ENCODE measurements at regions not wholly inside any gene's neighbourhood (a gene's known extent, or its start where the extent isn't known, plus 50 kb on each side); places are given as distances from the start of the nearest gene placed in this dataset.
A peak's percentile ranks its signal among the peaks of the same experiment; 100 is the strongest.

DNA sequence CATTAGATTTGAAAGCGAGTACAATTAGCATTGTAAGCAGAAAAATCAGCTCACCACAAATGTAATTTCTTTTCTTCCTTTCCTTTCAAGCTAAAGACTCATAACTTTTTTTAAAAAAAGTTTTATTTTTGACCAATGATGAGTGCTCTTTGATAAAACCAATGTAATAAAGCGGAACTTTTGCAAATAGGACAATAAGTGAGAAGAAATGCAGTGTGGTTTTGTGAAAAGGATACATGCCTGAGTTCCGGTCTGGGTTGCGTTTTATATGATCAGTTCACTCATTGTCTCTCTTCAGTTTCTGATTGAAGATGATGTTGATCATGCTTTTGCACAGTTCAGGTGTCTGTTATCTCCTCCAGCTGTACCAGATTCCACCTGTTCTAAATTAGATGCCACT is 274.4 kb downstream of the KLF12 start:
- no peak for DNase-seq (ENCODE audit: low read depth, low spot score)
- in situ Hi-C loops (cut with HindIII; ENCODE audit: low pct_unique_long_range_greater_than_20kb, low sequenced_read_pairs), result no loop called here

DNA sequence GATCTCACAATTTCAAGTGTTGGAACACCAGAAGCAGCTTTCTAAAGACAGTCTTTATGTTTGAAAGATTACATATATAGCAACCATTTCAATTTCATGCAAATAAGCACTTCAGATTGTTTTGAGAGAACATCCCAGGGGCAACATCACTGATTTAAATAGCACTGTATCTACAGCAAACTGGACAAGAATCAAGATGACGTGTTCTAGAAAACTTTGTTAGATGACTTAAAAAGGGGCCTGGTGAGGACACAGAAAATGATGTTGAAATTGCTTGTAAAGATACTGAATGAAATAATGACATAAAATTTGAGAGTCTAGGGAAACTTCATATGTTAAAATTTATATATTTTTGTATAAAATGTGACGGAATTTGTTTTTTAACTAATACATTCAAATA is 277.1 kb downstream of the KLF12 start:
- no peak for DNase-seq (ENCODE audit: low read depth, low spot score)
- in situ Hi-C loops (cut with HindIII; ENCODE audit: low pct_unique_long_range_greater_than_20kb, low sequenced_read_pairs), result no loop called here

DNA sequence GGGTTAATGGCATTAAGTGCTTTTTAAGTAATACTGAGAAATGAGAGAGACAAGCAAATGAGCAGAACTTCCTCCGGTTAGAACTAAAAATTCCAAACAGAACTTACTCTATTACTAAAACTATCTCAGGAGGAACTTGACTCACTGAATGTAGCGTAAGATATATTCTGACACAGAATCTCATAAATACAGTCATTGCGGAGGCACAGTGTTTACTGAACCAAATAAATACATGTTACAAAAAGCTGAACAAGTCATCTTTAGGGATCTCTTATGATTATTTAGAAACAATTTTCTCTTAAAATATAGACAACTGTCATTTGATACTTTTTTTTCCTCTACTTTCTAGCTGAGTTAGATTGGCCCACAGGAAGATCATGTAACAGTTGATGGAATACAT is 283.1 kb downstream of the KLF12 start:
- DNase-seq (ENCODE audit: low read depth, low spot score), result no peak
- in situ Hi-C loops (cut with HindIII; ENCODE audit: low pct_unique_long_range_greater_than_20kb, low sequenced_read_pairs), result no loop called here

- peak; percentile 20 for DNase-seq (ENCODE audit: low read depth, low spot score)
- in situ Hi-C loops (cut with HindIII; ENCODE audit: low pct_unique_long_range_greater_than_20kb, low sequenced_read_pairs), result no loop called here
These were observed 283.9 kb downstream of the KLF12 start for GRCh38 chr13:73850104-73850873.

- in situ Hi-C loops (cut with HindIII; ENCODE audit: low pct_unique_long_range_greater_than_20kb, low sequenced_read_pairs), result no loop called here
- peak; percentile 80 for DNase-seq (ENCODE audit: low read depth, low spot score)
These were observed 284.9 kb downstream of the KLF12 start for GRCh38 chr13:73849292-73849691.

- in situ Hi-C loops (cut with HindIII; ENCODE audit: low pct_unique_long_range_greater_than_20kb, low sequenced_read_pairs), result no loop called here
- no peak for DNase-seq (ENCODE audit: low read depth, low spot score)
These were observed 289.2 kb downstream of the KLF12 start for GRCh38 chr13:73844986-73845385.

DNA sequence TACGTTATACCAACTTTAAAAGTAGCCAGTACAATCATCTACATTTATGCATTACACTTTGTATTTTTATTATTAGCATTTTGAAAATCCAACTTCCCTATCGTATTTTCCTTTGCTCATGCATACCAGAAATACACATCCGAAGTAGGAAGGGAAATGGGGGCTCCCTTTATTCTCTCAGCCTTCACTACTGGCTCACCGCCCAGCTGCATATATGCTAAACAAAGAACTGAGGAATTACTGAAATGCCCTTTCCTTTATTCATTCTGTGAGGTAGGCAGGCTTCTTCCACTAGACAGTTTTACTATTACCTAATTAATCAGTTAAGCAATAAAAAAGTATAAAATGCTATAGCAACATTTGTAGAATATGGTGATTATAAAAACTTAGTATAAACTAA is 291.6 kb downstream of the KLF12 start:
- in situ Hi-C loops (cut with HindIII; ENCODE audit: low pct_unique_long_range_greater_than_20kb, low sequenced_read_pairs), result no loop called here
- no peak for DNase-seq (ENCODE audit: low read depth, low spot score)

DNA sequence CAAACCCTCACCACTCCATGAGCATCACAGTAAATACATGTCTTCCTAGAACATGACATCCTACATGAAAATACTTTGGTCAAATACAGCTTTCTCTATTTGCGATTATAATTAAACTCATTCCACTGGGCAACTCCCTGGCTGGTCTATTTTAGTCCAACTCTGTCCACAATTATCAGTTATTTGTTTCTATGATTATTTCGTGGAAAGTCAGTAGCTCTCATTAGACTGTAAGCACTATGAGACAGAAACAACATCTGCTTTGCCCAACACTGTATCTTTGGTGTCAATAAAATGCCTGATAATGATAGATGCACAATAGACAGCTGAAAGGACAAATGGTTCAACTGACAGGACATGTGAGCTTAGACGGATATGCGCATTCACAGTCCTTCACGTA is 292.0 kb downstream of the KLF12 start:
- no peak for DNase-seq (ENCODE audit: low read depth, low spot score)
- in situ Hi-C loops (cut with HindIII; ENCODE audit: low pct_unique_long_range_greater_than_20kb, low sequenced_read_pairs), result no loop called here

- DNase-seq (ENCODE audit: low read depth, low spot score), result no peak
- in situ Hi-C loops (cut with HindIII; ENCODE audit: low pct_unique_long_range_greater_than_20kb, low sequenced_read_pairs), result no loop called here
These were observed 297.1 kb downstream of the KLF12 start for GRCh38 chr13:73837147-73837546.

GRCh38 chr13:73835138-73835721 is 299.0 kb downstream of the KLF12 start:
- in situ Hi-C loops (cut with HindIII; ENCODE audit: low pct_unique_long_range_greater_than_20kb, low sequenced_read_pairs), result no loop called here
- DNase-seq (ENCODE audit: low read depth, low spot score), result peak; percentile 79

DNA sequence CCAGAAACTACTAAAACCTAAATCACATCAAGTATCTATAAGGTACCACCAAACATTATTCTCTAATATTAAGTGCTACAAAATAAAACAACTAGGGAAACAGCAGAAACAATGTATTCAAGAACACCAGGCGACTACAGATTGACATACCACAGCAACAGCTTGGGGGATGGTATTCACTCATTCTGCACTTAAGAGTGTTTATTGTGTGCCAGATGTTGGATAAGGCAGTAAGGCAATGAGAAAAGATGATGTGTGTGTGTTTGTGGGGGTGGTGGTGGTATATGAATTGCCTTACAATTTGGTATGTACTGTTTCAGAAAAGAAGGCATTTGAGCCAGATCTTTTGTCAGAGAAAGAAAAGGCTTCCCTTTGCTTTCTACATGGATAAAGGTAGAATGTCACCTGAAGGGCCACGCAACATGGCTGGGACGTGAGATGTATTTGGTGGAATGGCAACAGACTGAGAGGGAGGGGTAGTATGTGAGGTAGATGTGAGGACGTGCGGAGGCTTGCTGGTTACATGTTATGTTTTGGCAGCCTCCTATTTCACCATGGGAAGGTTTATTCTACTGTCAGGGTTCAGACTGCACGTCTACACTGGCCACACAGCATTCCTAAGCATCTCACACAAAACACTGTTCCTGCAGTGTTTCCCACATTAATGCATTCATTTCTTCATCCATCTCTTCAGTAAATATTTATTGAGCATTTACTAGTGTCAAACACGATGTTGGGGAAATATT is 300.7 kb downstream of the KLF12 start:
- peak; percentile 13 for DNase-seq (ENCODE audit: low read depth, low spot score)
- in situ Hi-C loops (cut with HindIII; ENCODE audit: low pct_unique_long_range_greater_than_20kb, low sequenced_read_pairs), result no loop called here

GRCh38 chr13:73832825-73833224 is 301.4 kb downstream of the KLF12 start:
- in situ Hi-C loops (cut with HindIII; ENCODE audit: low pct_unique_long_range_greater_than_20kb, low sequenced_read_pairs), result no loop called here
- no peak for DNase-seq (ENCODE audit: low read depth, low spot score)

- DNase-seq (ENCODE audit: low read depth, low spot score), result peak; percentile 98
- in situ Hi-C loops (cut with HindIII; ENCODE audit: low pct_unique_long_range_greater_than_20kb, low sequenced_read_pairs), result no loop called here
These were observed 302.0 kb downstream of the KLF12 start for GRCh38 chr13:73832128-73832588.

- in situ Hi-C loops (cut with HindIII; ENCODE audit: low pct_unique_long_range_greater_than_20kb, low sequenced_read_pairs), result no loop called here
- DNase-seq (ENCODE audit: low read depth, low spot score), result no peak
These were observed 304.8 kb downstream of the KLF12 start for GRCh38 chr13:73829416-73829815.

GRCh38 chr13:73828811-73829210 is 305.4 kb downstream of the KLF12 start:
- in situ Hi-C loops (cut with HindIII; ENCODE audit: low pct_unique_long_range_greater_than_20kb, low sequenced_read_pairs), result no loop called here
- peak; percentile 82 for DNase-seq (ENCODE audit: low read depth, low spot score)

DNA sequence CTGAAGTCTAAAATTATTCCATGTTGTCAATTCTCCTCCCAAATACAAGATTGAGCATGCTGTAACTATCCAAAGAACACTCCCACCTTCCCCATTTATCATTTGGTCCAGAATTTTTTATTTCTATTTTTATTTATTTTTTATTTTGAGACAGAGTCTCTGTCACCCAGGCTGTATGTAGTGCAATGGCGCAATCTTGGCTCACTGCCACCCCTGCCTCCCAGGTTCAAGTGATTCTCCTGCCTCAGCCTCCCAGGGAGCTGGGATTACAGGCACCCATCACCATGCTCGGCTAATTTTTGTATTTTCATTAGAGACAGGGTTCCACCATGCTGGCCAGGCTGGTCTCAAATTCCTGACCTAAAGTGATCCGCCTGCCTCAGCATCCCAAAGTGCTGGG is 306.8 kb downstream of the KLF12 start:
- no peak for DNase-seq (ENCODE audit: low read depth, low spot score)
- in situ Hi-C loops (cut with HindIII; ENCODE audit: low pct_unique_long_range_greater_than_20kb, low sequenced_read_pairs), result no loop called here

DNA sequence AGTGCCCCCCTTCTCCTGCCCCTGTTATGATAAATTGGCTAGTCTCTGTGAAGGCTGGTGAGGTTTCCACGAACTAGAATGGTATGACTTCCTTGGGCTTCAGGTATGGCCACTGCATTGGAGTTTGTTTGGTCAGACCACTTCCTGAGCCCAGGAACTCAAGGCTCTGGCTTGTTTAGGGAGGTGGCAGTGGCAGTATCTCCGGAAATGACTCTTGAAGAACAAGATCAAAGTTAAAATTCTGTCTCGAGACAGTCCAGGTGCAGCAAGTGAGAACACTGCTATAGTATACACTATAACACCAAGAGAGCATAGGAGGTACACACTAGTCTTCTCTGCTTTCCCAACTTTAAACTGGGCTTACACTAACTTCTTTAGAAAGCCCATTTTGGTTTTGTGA is 309.1 kb downstream of the KLF12 start:
- in situ Hi-C loops (cut with HindIII; ENCODE audit: low pct_unique_long_range_greater_than_20kb, low sequenced_read_pairs), result no loop called here
- no peak for DNase-seq (ENCODE audit: low read depth, low spot score)

- no peak for DNase-seq (ENCODE audit: low read depth, low spot score)
- in situ Hi-C loops (cut with HindIII; ENCODE audit: low pct_unique_long_range_greater_than_20kb, low sequenced_read_pairs), result no loop called here
These were observed 311.3 kb downstream of the KLF12 start for GRCh38 chr13:73822668-73823592.
